GM19467 (cell line): ENCODE measurements at regions not wholly inside any gene's neighbourhood (a gene's known extent, or its start where the extent isn't known, plus 50 kb on each side); places are given as distances from the start of the nearest gene placed in this dataset.
"Not testable (repeated sequence)": the region's sequence is repeated elsewhere in the genome, so short reads cannot be mapped to it uniquely, and the experiment has no call there.

Source experiments
- ATAC-seq: cut with Tn5 transposase; IDR thresholded peaks from one replicate; pipeline ENCODE4 v1.9.1; 2021; ENCODE audit warnings: mild to moderate bottlenecking, moderate library complexity; ENCODE audit not compliant: unreplicated experiment

DNA sequence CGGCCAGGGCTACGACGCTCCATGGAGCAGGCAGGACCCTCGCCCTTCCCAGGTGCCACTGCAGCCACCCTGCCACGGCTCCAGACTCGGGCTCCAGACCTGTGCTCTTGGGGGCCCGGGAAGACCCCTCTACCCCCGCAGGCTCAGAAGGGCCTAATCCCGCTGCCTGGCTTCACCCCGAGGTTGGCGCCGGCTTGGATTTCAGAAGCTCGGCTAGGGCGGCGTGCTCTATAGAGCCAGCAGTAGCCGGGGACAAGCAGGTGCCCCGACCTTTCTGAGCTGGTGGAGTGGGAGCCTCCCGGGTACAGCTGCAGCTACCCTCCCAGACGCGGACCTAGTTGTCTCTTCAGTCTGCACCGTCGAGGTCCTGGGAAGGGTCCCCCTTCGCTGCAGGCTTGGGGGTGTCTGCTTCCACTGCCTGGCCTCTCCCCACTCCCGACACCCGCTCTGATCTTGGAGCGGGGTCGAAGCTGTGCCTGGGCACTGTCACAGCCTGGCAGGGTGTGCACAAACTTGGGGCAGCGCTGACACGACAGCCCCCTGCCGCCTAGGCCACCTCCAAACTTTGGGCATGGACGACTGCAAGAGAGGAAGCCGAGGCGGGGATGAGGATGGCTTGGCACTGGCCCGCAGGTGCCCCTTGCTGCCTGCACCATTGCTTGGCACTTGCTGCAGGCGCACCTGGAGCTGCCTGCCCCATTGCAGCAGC, 1366.1 kb upstream of the CDH9 start:
- ATAC-seq = no peak

DNA sequence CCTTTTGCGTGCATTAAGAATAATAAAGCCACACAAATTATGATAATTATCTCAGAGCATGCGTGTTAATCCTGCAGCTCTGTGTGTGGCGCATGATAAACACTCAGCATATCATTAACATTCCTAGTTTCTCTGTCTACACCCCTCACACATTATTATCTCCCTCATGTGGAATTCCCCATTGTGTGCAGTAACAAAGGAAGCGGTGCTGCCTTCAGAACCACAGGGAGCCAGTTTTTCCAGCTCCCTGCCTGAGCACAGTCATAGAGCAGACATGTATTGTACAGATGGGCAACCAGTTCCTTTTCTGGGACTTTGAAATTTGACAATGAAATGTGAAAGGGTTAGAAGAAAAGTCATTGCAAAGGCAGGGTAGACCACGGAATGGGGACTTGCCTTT, 1365.5 kb upstream of the CDH9 start:
- no peak for ATAC-seq

DNA sequence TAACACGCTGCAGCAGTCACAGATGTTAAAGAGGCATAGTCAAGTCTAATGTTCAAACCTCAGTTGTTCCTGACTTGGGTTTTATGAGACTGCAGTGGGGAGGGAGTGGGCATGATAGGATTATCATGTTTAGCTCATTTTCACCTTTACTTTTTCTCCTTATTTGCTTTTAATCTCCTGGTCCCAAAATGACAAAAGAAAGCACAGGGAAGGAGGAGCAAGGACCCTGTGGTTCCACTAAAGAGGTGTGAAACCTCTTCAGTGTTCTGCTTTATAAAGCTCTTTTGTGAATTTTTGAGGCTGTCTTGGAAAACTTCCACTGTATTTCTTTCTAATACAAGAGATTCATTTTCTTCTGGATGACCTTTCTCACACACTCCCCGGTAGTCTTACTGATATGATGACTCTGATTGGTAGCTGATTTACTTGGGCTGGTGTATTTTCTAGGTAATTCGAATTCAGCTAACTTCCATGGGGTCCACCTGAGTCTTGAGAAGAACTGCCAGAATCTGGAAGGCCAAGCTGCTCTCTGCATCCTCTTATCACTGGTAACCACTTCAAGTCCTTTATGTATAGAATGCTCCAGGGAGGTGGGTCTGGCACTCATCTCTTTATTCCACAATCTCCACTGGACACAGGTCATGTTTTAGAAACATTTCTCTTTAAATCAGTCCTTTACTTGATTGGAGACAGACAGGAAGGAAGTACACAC, 1364.4 kb upstream of the CDH9 start:
- ATAC-seq = no peak

DNA sequence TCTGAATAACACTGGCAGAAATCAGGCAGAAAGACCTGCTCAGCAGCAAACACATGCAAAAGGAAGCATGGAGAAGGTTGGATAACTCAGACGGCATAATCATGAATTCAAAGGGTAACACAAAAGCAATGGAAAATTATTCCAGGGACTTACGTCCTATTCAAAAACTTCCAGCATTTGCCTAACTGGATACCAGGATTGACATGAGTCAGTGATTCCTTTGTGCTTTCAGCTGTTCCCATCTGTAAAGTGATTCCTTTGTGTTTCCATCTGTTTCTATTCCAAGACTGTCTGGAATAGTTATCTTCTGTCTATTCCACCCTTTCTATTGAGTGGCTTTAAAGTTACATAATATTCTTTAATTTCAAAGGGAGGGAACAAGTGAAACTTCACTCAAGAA, 1361.7 kb upstream of the CDH9 start:
- no peak for ATAC-seq

DNA sequence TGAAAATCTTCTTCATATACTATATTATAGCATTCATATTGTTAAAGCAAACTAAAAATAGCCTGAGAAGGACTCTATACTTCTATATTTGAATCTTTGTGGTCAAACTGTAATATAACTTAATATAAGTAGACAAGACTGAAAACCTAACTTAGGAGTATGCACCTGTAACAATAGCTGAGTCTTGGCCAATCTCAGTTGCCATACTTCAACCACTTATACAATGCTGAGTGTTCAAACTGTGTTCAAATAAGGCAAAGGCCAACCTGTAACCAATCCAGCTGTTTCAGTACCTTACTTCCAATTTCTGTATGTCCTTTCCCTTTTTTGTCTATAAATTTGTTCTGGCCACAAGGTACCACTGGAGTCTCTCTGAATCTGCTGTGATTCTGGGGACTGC, 1360.8 kb upstream of the CDH9 start:
- no peak for ATAC-seq

DNA sequence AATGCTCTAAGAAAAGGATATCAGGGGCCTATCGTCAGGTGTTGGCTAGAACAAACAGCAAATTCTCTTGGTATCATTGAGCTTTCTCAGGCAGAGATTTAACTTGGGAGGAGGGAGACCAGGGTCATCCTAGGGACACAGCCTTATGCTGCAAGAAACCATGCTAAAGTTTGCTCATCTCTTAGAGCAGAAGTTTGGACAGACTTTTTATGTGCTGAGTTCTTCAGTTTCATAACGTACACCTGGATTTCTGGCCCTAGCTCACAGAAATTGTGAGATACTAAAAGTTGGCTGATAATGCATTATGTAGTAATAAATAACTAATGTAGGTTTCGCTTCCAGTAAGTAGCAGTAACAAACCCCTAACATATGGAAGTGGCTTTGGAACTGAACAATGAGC, 1359.8 kb upstream of the CDH9 start:
- no peak for ATAC-seq

DNA sequence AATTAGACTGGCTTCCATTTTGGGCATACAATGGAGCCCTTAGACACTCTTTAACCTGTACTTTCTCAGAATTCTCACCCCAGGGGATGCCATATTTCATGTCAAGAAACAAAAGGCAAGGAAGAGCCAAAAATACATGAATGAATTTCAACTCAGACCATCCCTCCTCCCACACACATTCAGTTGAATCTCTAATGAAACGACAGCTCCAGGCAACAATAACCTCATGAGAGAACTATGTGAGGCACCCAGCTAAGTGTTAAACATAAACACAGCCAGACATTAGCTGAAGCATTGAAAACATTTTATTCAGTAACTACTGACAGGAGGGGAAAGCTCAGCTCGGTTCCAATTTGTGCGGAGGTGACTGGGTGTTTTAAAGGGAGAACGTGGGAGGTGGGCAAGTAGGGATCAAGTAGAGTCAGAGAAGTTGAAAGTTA, 1359.1 kb upstream of the CDH9 start:
- ATAC-seq = no peak

DNA sequence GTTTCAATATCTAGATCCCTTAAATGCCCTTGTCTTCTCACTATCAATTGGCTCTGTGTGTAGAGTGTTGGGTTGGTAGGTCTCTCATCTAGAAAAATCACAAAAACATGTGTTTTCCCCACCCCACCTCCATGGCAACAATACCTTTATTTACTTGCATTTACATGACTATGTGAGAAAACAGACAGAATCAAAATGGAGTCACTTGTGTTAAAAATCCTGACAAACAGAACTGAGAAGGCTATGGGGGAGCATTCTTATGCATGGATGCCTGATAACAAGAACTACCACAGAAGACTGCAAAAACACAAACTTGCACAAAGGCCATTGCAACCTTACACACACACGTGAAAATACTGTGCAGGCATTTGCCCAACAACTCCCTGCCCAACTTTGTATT, 1352.9 kb upstream of the CDH9 start:
- ATAC-seq = no peak

DNA sequence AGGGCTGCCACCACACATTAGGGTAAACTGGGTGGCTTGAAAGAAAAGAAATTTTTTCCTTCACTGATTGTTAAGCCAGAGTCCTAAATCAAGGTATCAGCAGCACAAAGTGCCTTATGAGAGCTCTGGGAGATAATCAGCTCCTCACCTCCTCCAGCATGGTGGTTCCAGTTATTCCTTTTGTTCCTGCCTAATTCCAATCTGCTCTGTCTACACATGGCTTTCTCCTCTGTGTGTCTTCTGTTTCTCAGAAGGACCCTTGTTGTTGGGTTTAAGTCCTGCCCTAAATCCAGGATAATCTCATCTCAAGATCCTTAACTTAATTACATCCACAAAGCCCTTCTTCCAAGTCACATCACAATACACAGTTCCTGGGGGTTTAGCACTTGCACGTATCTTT, 1352.0 kb upstream of the CDH9 start:
- no peak for ATAC-seq

DNA sequence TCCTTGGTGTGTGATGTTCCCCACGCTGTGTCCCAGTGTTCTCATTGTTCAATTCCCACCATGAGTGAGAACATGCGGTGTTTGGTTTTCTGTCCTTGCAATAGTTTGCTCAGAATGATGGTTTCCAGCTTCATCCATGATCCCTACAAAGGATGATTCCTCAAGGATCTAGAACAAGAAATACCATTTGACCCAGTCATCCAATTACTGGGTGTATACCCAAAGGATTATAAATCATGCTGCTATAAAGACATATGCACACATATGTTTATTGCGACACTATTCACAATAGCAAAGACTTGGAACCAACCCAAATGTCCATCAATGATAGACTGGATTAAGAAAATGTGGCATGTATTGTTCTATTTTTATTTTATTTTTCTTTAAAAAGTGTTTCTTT, 1351.3 kb upstream of the CDH9 start:
- not testable (repeated sequence) for ATAC-seq

DNA sequence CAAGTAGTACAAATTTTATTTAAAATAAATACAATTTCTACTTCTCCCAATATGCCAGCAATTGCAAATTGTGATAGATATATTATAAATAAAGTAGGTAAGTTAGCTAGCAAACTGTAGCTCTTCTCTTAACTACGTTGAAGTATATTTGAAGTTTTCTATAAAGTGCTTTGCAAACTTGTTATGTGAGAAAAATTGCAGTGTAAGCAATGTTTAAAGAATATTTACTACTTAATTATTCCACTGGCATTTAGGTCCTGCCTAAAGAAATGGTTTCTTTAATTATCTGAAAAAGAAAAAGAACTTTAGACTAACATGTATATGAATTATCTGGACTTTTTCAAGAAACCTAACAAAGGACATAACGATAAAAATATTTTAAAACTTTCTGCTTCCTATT, 1350.0 kb upstream of the CDH9 start:
- ATAC-seq = no peak

DNA sequence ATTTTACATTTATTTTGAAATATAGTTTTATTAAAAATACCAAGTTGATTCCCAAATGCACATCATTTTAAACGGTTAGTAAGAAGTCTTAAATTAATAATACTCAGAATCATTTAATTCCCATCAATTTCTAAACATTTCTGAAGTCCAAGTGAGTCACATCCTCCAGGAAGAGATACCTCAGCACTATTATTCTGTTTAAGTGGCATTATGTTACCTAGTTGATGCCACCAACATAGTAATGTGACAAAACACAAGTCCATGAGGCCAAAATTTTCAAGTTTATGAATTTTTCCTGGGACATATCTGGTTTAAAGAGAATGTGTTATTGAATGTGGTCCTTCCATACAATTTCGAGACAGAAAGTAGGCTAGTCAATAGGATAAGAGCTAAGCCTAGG, 1348.3 kb upstream of the CDH9 start:
- no peak for ATAC-seq

DNA sequence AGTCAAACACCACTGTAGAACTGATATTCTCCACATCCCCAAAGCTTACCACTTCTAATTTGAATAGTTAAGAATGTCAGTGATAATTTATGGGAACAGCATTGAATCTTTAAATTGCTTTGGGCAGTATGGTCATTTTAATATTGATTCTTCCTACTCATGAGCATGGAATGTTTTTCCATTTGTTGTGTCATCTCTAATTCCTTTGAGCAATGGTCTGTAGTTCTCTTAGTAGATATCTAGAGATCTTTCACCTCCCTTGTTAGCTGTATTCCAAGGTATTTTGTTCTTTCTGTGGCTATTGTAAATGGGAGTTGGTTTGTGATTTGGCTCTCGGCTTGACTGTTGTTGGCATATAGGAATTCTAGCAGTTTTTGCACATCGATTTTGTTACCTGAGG, 1341.8 kb upstream of the CDH9 start:
- no peak for ATAC-seq

DNA sequence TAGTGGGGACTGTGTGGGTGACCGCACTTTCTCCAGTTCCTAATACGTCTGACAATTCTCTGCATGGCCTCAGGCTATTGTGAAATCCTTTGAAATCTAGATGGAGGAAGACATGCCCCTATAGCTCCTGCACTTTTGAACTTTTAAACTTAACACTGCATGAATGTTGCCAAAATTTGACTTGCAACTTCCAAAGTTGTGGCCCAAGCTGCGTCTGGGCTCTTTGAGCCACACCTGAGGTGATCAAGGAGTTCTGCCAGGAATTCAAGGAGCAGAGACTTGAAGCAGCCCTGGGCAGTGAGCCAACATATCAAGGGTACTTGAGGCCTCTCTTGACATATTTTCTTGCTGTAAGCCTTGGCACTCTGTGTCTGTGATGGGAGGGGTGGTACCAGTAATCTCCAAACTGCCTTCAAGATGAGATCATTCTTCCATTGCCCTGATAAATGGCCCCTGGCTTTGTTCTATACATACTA, 1336.1 kb upstream of the CDH9 start:
- ATAC-seq = no peak

DNA sequence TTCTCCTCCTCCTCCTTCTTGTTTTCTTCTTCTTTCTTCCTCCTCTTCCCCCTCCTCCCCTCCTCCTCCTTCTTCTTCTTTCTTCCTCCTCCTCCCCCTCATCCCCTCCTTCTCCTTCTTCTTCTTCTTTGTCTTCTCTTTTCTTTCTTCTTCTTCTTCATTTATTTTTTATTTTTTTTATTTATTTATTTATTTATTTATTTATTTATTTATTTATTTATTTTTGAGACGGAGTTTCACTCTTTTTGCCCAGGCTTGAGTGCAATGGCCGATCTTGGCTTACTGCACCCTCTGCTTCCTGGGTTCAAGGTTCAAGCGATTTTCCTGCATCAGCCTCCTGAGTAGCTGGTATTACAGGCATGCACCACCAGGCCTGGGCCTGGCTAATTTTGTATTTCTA, 1332.5 kb upstream of the CDH9 start:
- ATAC-seq = no peak

DNA sequence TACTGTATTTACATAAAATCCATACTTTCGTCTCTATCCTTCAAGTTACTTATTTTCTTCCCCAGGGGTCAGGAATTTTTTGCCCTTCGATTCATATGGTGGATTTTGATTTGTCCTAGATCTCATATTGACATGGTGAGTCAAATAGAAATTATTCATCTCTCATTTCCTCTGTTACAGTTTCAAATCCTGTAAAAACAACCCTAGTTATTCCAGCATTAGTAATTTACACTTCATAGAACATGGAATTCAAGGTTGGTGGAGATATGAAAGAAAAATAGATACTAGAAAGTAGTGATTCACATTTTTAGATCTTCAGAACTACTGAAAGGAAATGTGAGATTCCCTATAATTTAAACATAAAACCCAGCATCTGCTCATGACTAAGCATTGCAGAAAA, 1331.0 kb upstream of the CDH9 start:
- no peak for ATAC-seq

DNA sequence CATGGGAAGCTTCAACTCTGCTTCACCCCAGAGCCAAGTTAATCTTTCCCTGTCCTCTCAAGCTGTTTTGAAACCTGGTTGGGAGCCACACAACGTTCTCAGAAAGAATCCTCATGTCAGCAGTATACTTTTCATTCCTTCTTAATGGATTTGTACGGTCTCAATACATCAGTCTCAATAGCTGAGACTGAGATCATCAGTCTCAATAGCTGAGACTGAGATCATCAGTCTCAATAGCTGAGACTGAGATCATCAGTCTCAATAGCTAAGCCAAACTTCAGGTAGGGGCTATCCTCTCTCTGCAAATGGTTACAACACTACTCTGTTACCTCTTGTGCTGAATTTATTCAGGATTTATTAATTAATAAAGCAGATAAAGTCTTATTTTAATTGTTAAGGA, 1317.4 kb upstream of the CDH9 start:
- no peak for ATAC-seq

DNA sequence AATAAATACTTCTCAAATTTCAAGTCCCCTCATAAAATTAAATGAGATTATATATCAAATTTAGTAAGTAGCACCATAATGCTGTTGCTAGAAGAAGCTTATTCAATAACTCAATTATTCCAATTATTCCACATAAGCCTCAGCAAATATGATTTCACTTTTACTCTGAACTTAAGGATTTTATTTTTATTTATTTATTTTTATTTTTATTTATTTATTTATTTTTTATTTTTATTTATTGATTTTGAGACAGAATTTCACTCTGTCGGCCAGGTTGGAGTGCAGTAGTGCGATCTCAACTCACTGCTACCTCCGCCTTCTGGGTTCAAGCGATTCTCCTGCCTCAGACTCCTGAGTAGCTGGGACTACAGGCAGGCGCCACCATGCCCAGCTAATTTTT, 1308.3 kb upstream of the CDH9 start:
- ATAC-seq = no peak

DNA sequence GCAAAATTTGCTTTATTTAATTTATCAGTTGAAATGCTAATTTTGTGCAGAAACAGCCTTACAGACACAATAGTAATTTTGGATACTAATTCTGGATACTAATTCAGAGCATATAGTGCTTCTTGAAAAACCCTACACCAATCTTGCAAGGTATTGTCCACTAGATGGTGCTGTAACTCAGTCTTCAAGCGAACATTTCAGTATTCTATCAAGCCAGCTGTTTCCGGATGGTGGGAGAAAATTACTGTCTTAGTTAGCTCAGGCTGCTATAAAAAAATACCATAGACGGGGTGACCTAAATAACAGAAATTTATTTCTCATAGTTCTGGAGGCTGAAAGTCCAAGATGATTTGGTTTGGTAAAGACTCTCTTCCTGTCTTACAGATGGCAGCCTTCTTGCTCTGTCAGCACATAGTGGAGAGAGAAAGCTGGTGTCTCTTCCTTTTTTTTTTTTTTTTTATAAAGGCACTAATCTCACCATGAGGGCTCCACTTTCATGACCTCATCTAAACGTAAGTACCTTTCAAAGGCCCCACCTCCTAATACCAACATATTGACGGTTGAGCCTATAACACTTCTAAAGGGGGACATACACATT, 1306.5 kb upstream of the CDH9 start:
- no peak for ATAC-seq

DNA sequence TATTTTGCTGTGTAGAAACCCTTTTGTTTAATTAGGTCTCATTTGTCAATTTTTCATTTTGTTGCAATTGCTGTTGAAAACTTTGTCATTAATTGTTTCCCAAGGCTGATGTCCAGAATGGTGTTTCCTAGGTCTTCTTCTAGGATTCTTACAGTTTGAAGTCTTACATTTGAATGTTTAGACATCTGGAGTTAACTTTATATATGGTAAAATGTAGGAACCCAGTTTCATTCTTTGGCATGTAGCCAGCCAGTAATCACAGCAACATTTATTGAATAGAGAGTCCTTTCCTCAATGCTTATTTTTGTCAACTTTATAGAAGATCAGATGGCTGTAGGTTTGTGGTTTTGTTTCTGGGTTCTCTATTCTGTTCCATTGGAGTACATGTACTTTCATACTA, 1290.8 kb upstream of the CDH9 start:
- no peak for ATAC-seq

DNA sequence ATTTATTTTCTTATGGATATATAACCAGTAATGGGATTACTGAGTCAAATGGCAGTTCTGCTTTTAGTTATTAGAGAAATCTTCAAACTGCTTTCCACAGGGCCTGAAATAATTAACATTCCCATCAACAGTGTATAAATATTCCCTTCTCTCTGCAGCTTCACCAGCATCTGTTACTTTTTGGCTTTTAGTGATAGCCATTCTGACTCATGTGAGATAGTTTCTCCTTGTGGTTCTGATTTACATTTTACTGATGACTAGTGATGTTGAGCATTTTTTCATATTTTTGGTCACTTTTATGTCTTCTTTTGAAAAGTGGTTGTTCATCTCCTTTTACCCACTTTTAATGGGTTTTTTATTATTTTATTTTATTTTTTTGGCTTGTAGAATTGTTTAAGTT, 1290.3 kb upstream of the CDH9 start:
- no peak for ATAC-seq

DNA sequence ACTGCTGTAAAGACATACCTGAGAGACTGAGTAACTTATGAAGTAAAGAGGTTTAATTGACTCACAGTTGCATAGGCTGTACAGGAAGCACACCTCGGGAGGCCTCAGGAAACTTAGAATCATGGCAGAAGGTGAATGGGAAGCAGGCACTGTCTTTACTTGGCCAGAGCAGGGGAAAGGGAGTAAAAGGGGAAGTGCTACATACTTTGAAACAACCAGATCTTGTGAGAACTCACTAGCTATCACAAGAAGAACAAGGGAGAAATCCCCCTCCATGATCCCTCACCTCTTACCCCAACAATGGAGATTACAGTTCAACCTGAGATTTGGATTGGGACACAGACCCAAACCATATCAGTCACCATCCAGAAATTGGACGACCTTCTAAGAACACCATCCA, 1285.8 kb upstream of the CDH9 start:
- no peak for ATAC-seq
